ENCODE measurements at regions not wholly inside any gene's neighbourhood (a gene's known extent, or its start where the extent isn't known, plus 50 kb on each side); places are given as distances from the start of the nearest gene placed in this dataset.

DNA sequence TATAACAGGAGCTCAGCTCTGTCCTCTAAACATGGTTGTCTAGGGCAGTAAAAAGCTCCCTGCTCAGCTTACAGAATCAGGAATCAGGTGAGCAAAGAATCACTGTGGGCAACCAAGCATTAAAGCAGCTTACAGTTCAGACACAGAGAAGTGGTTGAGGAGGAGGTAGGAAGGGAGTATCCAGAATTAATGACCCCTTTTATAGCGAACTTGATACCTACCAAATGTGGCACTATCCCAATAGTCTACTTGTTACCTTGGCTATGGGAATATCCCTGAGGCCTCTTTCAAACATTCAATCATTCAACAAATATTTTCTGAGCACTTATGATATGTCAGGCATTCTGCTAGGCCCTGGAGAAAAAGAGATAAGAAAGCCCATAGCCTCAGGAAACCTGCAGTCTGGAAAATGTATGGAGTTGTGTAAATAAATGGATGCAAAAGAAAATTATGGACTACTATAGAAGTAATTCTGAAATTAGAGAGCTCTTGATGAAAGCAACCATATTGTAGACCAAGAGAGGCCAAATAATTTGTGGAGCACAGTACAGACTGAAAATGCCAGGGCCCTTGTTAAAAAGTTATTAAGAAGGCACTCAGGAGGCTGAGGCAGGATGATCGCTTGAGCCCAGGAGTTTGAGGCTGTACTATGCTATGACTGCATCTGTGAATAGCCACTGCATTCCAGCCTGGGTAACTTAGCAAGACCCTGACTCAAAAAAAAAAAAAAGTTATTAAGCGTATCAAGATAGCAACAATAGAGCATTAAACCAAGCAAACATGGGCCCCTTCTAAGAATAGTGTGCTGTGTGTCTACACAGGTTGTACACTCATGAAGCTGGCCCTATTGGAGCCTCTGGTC is 134.0 kb upstream of the CPSF6 start:
- no peak overlapping the region for H2AFZ ChIP-seq (ENCODE audit: low read depth, low read length)
- no peak overlapping the region for H3K4ac ChIP-seq (ENCODE audit: low read depth in 1 of 2, low read length in 2 of 2)
- no peak overlapping the region for H4K8ac ChIP-seq (ENCODE audit: low read length)
- H3K36me3 ChIP-seq (ENCODE audit: control insufficient read depth in 1 of 2, insufficient read depth in 2 of 2, low read depth in 1 of 2, low read length in 2 of 2), result no peaks in the 10 kb centered on the region
- H3K27ac ChIP-seq (ENCODE audit: low read length, poor library complexity, severe bottlenecking), result no peak overlapping the region
- H3K9me3 ChIP-seq (ENCODE audit: control insufficient read depth, low read length), result no peaks in the 10 kb centered on the region
- H3K4me3 ChIP-seq (ENCODE audit: insufficient read depth in 1 of 2, low read depth in 1 of 2, low read length in 2 of 2), result no peak overlapping the region
- no peak overlapping the region for H3K9ac ChIP-seq (ENCODE audit: low read length)
- no peak overlapping the region for H2BK120ac ChIP-seq (ENCODE audit: low read depth, low read length)
- no peak overlapping the region for H2BK15ac ChIP-seq (ENCODE audit: low read depth, poor library complexity, severe bottlenecking)
- H3K4me1 ChIP-seq (ENCODE audit: control insufficient read depth, insufficient read depth, low read depth, low read length), result peaks cover 4% of the 10 kb centered on the region
- H3K14ac ChIP-seq (ENCODE audit: low read length in 2 of 2), result no peak overlapping the region
- H3K27me3 ChIP-seq (ENCODE audit: control insufficient read depth in 1 of 2, insufficient read depth in 1 of 2, low read length in 2 of 2), result no peaks in the 10 kb centered on the region
- no peak overlapping the region for H3K4me2 ChIP-seq (ENCODE audit: low read length, poor library complexity, severe bottlenecking)
- DNase-seq, result no peak
- no peak overlapping the region for H2AK5ac ChIP-seq (ENCODE audit: low read length, severe bottlenecking)
- 100% methylated on average over 2 of the region's 3 CpGs for WGBS
- no peak overlapping the region for H4K91ac ChIP-seq (ENCODE audit: low read length)
- H3K18ac ChIP-seq (ENCODE audit: low read depth in 1 of 2, low read length in 2 of 2), result no peak overlapping the region
- no peak overlapping the region for H2BK12ac ChIP-seq (ENCODE audit: low read length in 2 of 2)
- H2BK5ac ChIP-seq (ENCODE audit: low read depth, low read length, poor library complexity, severe bottlenecking), result no peak overlapping the region
- no peak overlapping the region for H3K23ac ChIP-seq (ENCODE audit: low read length in 2 of 2)
- no peaks in the 10 kb centered on the region for H3K79me1 ChIP-seq (replicated peaks; ENCODE audit: low read length, poor library complexity, severe bottlenecking)

GRCh38 chr12:69106482-69107118 is 132.8 kb upstream of the CPSF6 start:
- Histone ChIP-seq H2AFZ (ENCODE audit: low read depth, low read length) (no peak overlapping the region), H2BK15ac (ENCODE audit: low read depth, poor library complexity, severe bottlenecking) (no peak overlapping the region), H2BK5ac (ENCODE audit: low read depth, low read length, poor library complexity, severe bottlenecking) (no peak overlapping the region), H3K18ac (ENCODE audit: low read depth in 1 of 2, low read length in 2 of 2) (no peak overlapping the region), H3K36me3 (ENCODE audit: control insufficient read depth in 1 of 2, insufficient read depth in 2 of 2, low read depth in 1 of 2, low read length in 2 of 2) (no peaks in the 10 kb centered on the region), H3K27me3 (ENCODE audit: control insufficient read depth in 1 of 2, insufficient read depth in 1 of 2, low read length in 2 of 2) (no peaks in the 10 kb centered on the region), H3K9ac (ENCODE audit: low read length) (no peak overlapping the region), H3K4me3 (ENCODE audit: insufficient read depth in 1 of 2, low read depth in 1 of 2, low read length in 2 of 2) (no peak overlapping the region), H2AK5ac (ENCODE audit: low read length, severe bottlenecking) (no peak overlapping the region), H3K79me1 (replicated peaks; ENCODE audit: low read length, poor library complexity, severe bottlenecking) (no peaks in the 10 kb centered on the region), H3K27ac (ENCODE audit: low read length, poor library complexity, severe bottlenecking) (no peak overlapping the region), H2BK12ac (ENCODE audit: low read length in 2 of 2) (no peak overlapping the region), H2BK120ac (ENCODE audit: low read depth, low read length) (no peak overlapping the region), H3K4me2 (ENCODE audit: low read length, poor library complexity, severe bottlenecking) (no peak overlapping the region), H3K4me1 (ENCODE audit: control insufficient read depth, insufficient read depth, low read depth, low read length) (peaks cover 4% of the 10 kb centered on the region), H4K91ac (ENCODE audit: low read length) (no peak overlapping the region), H3K9me3 (ENCODE audit: control insufficient read depth, low read length) (no peaks in the 10 kb centered on the region), H4K8ac (ENCODE audit: low read length) (no peak overlapping the region), H3K14ac (ENCODE audit: low read length in 2 of 2) (no peak overlapping the region), H3K4ac (ENCODE audit: low read depth in 1 of 2, low read length in 2 of 2) (no peak overlapping the region), H3K23ac (ENCODE audit: low read length in 2 of 2) (no peak overlapping the region)
- no peak for DNase-seq
- WGBS, result no CpG with 5 or more reads among the region's 2 CpGs

DNA sequence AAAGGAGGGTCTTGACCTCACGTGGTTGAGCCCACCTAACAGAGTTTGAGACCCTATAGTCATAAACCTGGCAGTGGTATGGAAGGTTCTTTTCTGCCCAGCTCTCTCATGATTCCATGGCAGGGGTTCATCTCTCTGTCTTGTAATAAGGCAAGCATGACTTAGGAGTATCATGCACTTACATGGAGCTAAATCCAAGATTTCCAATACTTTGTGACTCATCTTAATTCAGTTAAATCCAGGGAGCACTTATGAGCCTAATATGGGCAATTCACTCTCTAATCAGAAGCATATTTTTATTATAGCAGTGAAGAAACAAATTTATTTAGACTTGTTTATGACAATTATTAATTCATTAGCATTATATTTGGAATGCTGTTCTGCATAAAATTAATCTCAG is 131.8 kb upstream of the CPSF6 start:
- Histone ChIP-seq H2BK5ac (ENCODE audit: low read depth, low read length, poor library complexity, severe bottlenecking) (no peak overlapping the region), H3K14ac (ENCODE audit: low read length in 2 of 2) (no peak overlapping the region), H3K79me1 (replicated peaks; ENCODE audit: low read length, poor library complexity, severe bottlenecking) (no peaks in the 10 kb centered on the region), H3K23ac (ENCODE audit: low read length in 2 of 2) (no peak overlapping the region), H2BK12ac (ENCODE audit: low read length in 2 of 2) (no peak overlapping the region), H3K4me2 (ENCODE audit: low read length, poor library complexity, severe bottlenecking) (no peak overlapping the region), H3K18ac (ENCODE audit: low read depth in 1 of 2, low read length in 2 of 2) (no peak overlapping the region), H3K27me3 (ENCODE audit: control insufficient read depth in 1 of 2, insufficient read depth in 1 of 2, low read length in 2 of 2) (peaks cover 0 to 3% of the 10 kb centered on the region in 2 experiments), H2BK15ac (ENCODE audit: low read depth, poor library complexity, severe bottlenecking) (no peak overlapping the region), H2BK120ac (ENCODE audit: low read depth, low read length) (no peak overlapping the region), H3K9ac (ENCODE audit: low read length) (peak overlapping the region; percentile 37), H2AK5ac (ENCODE audit: low read length, severe bottlenecking) (no peak overlapping the region), H3K4ac (ENCODE audit: low read depth in 1 of 2, low read length in 2 of 2) (no peak overlapping the region), H4K91ac (ENCODE audit: low read length) (no peak overlapping the region), H3K9me3 (ENCODE audit: control insufficient read depth, low read length) (no peaks in the 10 kb centered on the region), H3K27ac (ENCODE audit: low read length, poor library complexity, severe bottlenecking) (no peak overlapping the region), H4K8ac (ENCODE audit: low read length) (no peak overlapping the region), H3K36me3 (ENCODE audit: control insufficient read depth in 1 of 2, insufficient read depth in 2 of 2, low read depth in 1 of 2, low read length in 2 of 2) (no peaks in the 10 kb centered on the region), H3K4me1 (ENCODE audit: control insufficient read depth, insufficient read depth, low read depth, low read length) (peaks cover 4% of the 10 kb centered on the region), H2AFZ (ENCODE audit: low read depth, low read length) (no peak overlapping the region), H3K4me3 (ENCODE audit: insufficient read depth in 1 of 2, low read depth in 1 of 2, low read length in 2 of 2) (no peak overlapping the region)
- 45% methylated on average over 1 of the region's 1 CpG for WGBS
- no peak for DNase-seq

DNA sequence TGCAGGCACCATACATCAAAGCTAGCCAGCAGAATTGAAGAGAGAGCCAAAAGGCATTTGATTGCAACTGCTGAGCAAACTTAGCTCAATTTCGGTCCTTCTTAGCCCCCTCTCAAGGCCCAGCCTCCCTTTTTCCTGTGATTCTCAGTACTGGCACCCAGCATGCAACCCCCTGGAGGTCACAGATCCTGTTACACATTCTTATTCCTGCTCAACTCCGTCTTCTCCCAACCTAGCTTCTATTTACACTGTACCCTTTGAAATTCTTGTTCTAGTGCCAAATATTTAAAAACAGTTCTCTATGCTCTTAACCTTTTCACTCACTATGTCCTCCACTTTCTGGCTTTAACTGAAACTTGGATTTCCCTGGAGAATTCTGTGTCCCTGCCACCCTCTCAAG is 131.3 kb upstream of the CPSF6 start:
- Histone ChIP-seq H2BK5ac (ENCODE audit: low read depth, low read length, poor library complexity, severe bottlenecking) (no peak overlapping the region), H3K4me3 (ENCODE audit: insufficient read depth in 1 of 2, low read depth in 1 of 2, low read length in 2 of 2) (no peak overlapping the region), H2AFZ (ENCODE audit: low read depth, low read length) (no peak overlapping the region), H3K4me1 (ENCODE audit: control insufficient read depth, insufficient read depth, low read depth, low read length) (peaks cover 4% of the 10 kb centered on the region), H3K79me1 (replicated peaks; ENCODE audit: low read length, poor library complexity, severe bottlenecking) (no peaks in the 10 kb centered on the region), H3K18ac (ENCODE audit: low read depth in 1 of 2, low read length in 2 of 2) (no peak overlapping the region), H3K27me3 (ENCODE audit: control insufficient read depth in 1 of 2, insufficient read depth in 1 of 2, low read length in 2 of 2) (peaks cover 0 to 3% of the 10 kb centered on the region in 2 experiments), H3K9me3 (ENCODE audit: control insufficient read depth, low read length) (no peaks in the 10 kb centered on the region), H4K91ac (ENCODE audit: low read length) (no peak overlapping the region), H3K4ac (ENCODE audit: low read depth in 1 of 2, low read length in 2 of 2) (no peak overlapping the region), H3K36me3 (ENCODE audit: control insufficient read depth in 1 of 2, insufficient read depth in 2 of 2, low read depth in 1 of 2, low read length in 2 of 2) (no peaks in the 10 kb centered on the region), H3K4me2 (ENCODE audit: low read length, poor library complexity, severe bottlenecking) (no peak overlapping the region), H3K27ac (ENCODE audit: low read length, poor library complexity, severe bottlenecking) (no peak overlapping the region), H2BK15ac (ENCODE audit: low read depth, poor library complexity, severe bottlenecking) (no peak overlapping the region), H3K14ac (ENCODE audit: low read length in 2 of 2) (no peak overlapping the region), H2BK120ac (ENCODE audit: low read depth, low read length) (no peak overlapping the region), H2AK5ac (ENCODE audit: low read length, severe bottlenecking) (no peak overlapping the region), H4K8ac (ENCODE audit: low read length) (no peak overlapping the region), H3K9ac (ENCODE audit: low read length) (peak overlapping the region; percentile 37), H2BK12ac (ENCODE audit: low read length in 2 of 2) (no peak overlapping the region), H3K23ac (ENCODE audit: low read length in 2 of 2) (no peak overlapping the region)
- WGBS, result 33% methylated on average over 2 of the region's 2 CpGs
- no peak for DNase-seq

All from mesenchymal stem cell (in vitro differentiated cells and primary cell).